ENCODE measurements at regions not wholly inside any gene's neighbourhood (a gene's known extent, or its start where the extent isn't known, plus 50 kb on each side); places are given as distances from the start of the nearest gene placed in this dataset.
"Not testable (repeated sequence)": the region's sequence is repeated elsewhere in the genome, so short reads cannot be mapped to it uniquely, and the experiment has no call there.

DNA sequence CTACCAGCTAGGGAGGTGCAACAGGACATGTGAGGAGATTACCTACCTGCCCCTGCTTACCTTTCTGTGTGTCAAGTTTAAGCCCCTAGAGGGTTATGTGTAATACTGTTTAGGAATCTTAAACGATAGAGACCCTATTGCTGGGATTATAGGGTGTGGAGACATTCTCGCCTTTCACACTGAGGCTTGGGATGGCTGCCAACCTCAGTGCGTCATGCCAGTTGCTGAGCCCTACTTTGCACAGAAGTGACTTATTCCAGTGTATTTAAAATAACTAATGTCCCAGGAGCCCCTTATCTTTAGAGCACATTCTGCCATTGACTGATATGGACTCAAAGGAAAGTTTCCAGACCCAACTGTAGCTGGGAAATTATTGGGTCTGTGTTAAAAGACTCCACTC, 76.6 kb upstream of the XPA start:
- no peak for DNase-seq

DNA sequence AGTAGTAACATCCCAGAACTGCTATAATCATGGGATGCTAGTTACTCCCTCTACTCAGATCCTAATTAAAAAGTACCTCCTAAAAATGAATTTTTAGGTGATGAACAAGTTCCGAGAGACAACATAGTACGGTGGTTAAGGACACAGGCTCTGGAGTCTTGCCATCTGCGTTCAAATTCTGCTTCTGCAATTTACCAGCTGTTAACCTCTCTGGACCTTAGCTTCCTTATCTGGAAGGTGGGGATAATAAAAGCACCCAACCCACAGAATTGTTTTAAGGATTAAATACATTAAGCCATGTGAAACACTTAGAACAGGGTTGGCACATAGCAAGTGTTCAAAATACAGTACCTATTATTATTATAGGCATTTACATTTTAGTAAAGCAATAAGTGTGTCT, 77.5 kb upstream of the XPA start:
- DNase-seq, result no peak

GRCh38 chr9:97778740-97779139, 74.3 kb upstream of the FOXE1 start:
- not testable (repeated sequence) for DNase-seq

DNA sequence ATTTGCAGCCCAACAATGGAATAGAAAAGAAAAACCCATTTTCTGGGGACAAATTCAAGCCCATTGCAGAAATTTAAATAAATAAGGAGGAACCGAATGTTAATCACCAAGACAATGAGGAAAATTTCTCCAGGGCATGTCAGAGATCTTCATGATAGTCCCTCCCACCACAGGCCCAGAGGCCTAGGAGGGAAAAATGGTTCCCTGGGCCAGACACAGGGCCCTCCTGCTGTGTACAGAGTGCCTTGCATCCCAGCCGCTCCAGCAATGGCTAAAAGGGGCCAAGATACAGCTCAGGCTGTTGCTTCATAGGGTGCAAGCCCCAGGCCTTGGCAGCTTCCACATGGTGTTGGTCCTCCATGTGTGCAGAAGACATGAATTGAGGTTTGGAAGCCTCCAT, 73.4 kb upstream of the FOXE1 start:
- no peak for DNase-seq

- DNase-seq, result no peak
These were observed 71.1 kb upstream of the FOXE1 start for GRCh38 chr9:97781902-97782301.

DNA sequence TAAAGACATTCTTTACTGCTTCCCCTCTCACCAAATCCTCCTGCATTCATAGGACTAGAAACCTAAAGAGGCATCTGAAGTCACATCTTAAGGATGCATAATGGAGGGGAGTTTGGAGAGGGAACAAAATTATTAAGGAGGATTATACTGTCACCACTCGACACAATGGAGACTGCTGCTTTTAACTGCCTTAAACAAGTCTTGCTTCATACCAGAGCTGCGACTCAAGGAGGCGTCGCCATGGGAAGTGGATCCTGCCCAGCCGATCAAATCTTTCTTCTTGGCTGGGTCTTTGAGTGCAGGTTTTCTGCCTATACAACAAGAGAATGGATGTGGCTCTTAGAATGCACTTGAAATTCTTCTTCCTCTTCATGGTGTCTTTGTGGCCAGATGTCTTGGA, 66.7 kb upstream of the FOXE1 start:
- no peak for DNase-seq

- DNase-seq, result no peak
These were observed 65.5 kb upstream of the FOXE1 start for GRCh38 chr9:97787551-97787950.

DNA sequence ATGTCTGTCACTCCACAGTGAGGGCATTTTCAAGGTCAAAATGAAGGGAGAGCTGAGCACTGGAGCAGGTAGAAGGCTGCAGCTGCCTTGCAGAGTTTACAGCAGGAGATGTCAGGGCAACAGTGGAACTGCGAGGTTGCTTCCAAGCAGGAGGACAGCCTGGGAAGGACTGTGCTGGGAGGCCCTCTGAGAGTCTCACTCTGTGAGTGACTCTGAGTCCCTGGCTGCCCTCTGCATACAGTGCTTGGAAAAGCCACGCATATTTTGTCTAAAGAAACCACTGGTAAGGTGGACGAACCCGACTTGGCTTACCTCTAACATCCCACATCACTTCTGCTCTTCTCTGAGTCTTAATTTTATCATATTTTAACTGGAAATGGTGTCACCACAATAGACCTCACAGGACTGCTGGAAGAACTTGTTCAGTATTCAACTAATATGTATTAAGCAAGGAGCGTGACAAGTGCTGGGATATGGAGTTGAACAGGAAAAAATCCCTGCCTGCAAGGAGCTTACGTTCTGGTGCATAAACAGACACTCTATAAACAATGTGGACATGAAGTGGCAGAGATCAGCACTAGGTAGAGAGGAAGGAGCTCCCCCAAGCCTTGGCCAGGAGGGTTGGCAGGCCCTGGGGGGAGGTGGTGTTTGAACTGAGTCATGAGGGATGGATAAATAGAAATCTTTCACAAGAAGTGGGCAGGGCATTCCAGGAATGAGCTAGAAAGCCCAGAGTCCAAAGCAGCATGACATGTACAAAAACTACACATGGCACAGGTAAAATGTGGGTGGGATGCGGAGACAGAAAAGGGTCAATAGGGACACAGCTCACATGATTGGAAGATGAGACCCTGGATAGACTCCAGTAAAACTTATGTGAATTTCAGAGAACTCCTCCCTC, 64.0 kb upstream of the FOXE1 start:
- no peak for DNase-seq

- no peak for DNase-seq
These were observed 62.5 kb upstream of the FOXE1 start for GRCh38 chr9:97790542-97790941.

DNA sequence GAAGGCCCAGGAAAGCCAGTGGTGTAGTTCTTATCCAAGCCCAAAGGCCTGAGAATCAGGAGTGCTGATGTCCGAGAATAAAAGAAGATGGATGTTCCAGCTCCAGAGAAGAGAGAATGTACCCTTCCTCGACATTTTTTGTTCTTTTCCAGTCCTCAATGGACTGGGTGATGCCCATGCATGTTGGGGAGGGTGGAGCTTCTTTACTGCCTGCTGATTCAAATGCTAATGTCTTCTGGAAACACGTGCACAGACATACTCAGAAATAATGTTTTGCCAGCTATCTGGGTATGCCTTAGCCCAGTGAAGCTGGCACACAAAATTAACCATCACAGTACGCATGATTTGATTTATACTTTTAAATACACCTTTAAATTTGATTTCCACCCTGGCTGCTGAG, 61.5 kb upstream of the FOXE1 start:
- no peak for DNase-seq

DNA sequence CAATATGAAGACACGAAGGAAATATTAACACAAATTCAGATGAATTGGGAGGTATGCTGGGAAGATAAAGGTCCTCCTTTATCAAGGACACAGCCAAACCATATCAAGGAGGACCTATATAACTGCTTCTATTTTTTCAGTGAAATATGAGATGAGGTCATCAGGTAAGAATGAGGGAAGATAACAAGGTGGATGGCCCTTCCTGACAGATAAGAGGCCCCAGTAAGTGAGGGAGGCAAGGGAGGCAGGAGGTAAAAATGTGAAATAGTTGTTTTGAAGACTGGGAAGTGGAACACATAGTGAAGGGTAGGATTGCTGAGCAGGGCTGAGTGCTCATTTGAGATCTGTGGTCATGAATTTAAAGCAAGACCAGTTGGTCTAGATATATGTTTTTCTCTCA, 60.0 kb upstream of the FOXE1 start:
- DNase-seq, result no peak

DNA sequence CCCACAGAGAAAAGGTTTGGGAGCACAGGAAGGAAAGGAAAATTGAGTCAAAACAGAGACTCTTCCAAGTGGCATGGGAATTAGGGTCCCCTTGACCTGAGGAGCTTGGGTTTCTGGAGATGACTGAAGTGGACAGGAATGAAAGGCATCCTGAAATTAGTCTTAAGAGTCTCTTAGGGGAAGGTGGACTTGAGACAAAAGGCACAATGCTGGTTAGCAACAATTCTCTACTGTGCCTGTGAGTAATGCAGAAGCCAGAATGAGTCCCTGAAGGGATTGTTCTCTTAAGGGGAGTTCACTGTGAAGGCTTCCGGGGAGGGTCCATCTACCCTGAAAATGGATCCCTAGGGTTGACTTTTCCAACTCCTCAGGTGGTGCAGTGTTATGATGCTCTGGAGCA, 58.4 kb upstream of the FOXE1 start:
- DNase-seq, result no peak

GRCh38 chr9:97796176-97796575, 56.9 kb upstream of the FOXE1 start:
- not testable (repeated sequence) for DNase-seq

GRCh38 chr9:97801180-97801579, 51.8 kb upstream of the FOXE1 start:
- DNase-seq, result no peak

- DNase-seq, result no peak
These were observed 50.8 kb upstream of the FOXE1 start for GRCh38 chr9:97802276-97802675.

- DNase-seq, result peak; percentile 71
These were observed 49.6 kb upstream of the FOXE1 start for GRCh38 chr9:97803167-97804058.

Measured in NCI-H82 (cell line).